Transverse colon (tissue), 4 donors: ENCODE measurements at regions not wholly inside any gene's neighbourhood (a gene's known extent, or its start where the extent isn't known, plus 50 kb on each side); places are given as distances from the start of the nearest gene placed in this dataset.

ENCODE experiments used
- DNase-seq: peaks from one replicate; pipeline ENCODE4 v3.0.0-alpha.2; 2019
- H3K27ac ChIP-seq, 4 donors: fragments of 200-600 bp; sonication (generic); 2 replicates each; pipeline ENCODE4 v1.5.1; 2016 to 2018; ENCODE audit warnings: inconsistent platforms in 4 of 4
- H3K27me3 ChIP-seq: fragments of 200-600 bp; sonication (generic); 2 replicates; pipeline ENCODE4 v1.5.1; 2017; ENCODE audit warnings: inconsistent platforms
- H3K36me3 ChIP-seq, 4 donors: fragments of 200-600 bp; sonication (generic); 2 replicates each; pipeline ENCODE4 v1.5.1; 2017 to 2019; ENCODE audit warnings: inconsistent platforms in 4 of 4
- H3K4me1 ChIP-seq, 4 donors: fragments of 200-600 bp; sonication (generic); 2 replicates each; pipeline ENCODE4 v1.5.1; 2017 to 2020; ENCODE audit warnings: inconsistent platforms in 4 of 4
- H3K4me3 ChIP-seq, 4 donors: fragments of 200-600 bp; sonication (generic); 1 replicate in 1 of 4; 2 replicates in 3 of 4; pipeline versions ENCODE4 v1.5.1 to v1.6.1; 2017 to 2019; ENCODE audit warnings: inconsistent platforms in 4 of 4
- H3K9me3 ChIP-seq, 2 donors: fragments of 200-600 bp; sonication (generic); 2 replicates each; pipeline ENCODE4 v1.5.1; 2017 to 2019; ENCODE audit warnings: inconsistent platforms in 2 of 2
- EP300 ChIP-seq: sonication (generic); formaldehyde crosslinking; IDR thresholded peaks from one replicate; pipeline ENCODE4 v1.6.1; 2017; ENCODE audit warnings: antibody characterized with exemption, low read depth
- POLR2A ChIP-seq: fragments of 450-650 bp; IDR thresholded peaks from one replicate; pipeline ENCODE4 v1.6.1; 2016; ENCODE audit warnings: antibody characterized with exemption, mild to moderate bottlenecking, moderate library complexity
- POLR2AphosphoS5 ChIP-seq, 3 donors: sonication (generic); formaldehyde crosslinking; IDR thresholded peaks; one replicate each; pipeline ENCODE4 v1.6.1; 2016; ENCODE audit warnings: antibody characterized with exemption in 3 of 3
- WGBS, 2 donors: methylation state at CpG; one replicate each; pipeline ENCODE4 v1.1.5; 2018; ENCODE audit warnings: low coverage in 1 of 2; 5-methylcytosine and 5-hydroxymethylcytosine counted together
- in situ Hi-C, 4 donors: fragments of 200-750 bp; cut with MboI; loops; one replicate each; pipeline versions ENCODE4 v1.15.0 to v1.15.1; 2017; ENCODE audit warnings: low sequenced_read_pairs in 3 of 4, low pct_ligation_motif_present in 1 of 4, low pct_unique_long_range_greater_than_20kb in 1 of 4
- intact Hi-C: fragments of 100-400 bp; cut with DNase I; formaldehyde crosslinking; loops from one replicate; pipeline ENCODE4 v1.15.1; 2023; ENCODE audit warnings: low total_unique reads
- TF ChIP-seq, protein P1 (sequence below), 5 experiments: fragments of 200-600 bp in 3 of 5; fragments of 450-650 bp in 2 of 5; sonication (generic) in 3 of 5; IDR thresholded peaks; 1 replicate in 2 of 5; 2 replicates in 3 of 5; pipeline ENCODE4 v1.5.1; 2016 to 2017; ENCODE audit warnings: antibody characterized with exemption in 5 of 5, inconsistent platforms in 3 of 5, mild to moderate bottlenecking in 2 of 5, moderate library complexity in 1 of 5

DNA sequence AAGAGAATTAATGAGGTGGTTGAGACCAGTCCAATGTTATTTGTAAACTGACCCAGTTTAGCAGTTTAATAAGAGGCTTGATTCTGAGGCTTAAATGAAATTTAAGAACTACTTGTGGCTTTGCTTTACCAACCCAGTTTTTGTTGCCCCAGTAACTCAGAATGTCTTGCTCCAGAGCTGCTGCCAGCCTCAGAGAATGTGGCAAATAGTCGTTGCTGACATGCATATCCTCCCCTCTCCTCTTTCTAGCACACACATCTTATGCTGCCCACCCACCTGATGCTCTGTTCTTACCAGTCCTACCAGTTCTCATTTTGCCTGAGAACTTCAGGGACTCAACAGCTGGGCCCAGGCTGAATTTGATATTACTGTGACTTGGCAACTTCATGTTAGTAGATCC is 92.4 kb upstream of the TSC22D2 start:
- H3K9me3 ChIP-seq: no peaks in the 10 kb centered on the region
- TF ChIP-seq, protein P1, sequence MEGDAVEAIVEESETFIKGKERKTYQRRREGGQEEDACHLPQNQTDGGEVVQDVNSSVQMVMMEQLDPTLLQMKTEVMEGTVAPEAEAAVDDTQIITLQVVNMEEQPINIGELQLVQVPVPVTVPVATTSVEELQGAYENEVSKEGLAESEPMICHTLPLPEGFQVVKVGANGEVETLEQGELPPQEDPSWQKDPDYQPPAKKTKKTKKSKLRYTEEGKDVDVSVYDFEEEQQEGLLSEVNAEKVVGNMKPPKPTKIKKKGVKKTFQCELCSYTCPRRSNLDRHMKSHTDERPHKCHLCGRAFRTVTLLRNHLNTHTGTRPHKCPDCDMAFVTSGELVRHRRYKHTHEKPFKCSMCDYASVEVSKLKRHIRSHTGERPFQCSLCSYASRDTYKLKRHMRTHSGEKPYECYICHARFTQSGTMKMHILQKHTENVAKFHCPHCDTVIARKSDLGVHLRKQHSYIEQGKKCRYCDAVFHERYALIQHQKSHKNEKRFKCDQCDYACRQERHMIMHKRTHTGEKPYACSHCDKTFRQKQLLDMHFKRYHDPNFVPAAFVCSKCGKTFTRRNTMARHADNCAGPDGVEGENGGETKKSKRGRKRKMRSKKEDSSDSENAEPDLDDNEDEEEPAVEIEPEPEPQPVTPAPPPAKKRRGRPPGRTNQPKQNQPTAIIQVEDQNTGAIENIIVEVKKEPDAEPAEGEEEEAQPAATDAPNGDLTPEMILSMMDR (IDR thresholded peaks at IDR 0.05): no peak
- TF ChIP-seq EP300 (no peak), POLR2A (no peak), POLR2AphosphoS5 (IDR thresholded peaks at IDR 0.05) (no peak)
- no peaks in the 10 kb centered on the region for H3K36me3 ChIP-seq
- 59% methylated on average over 1 of the region's 1 CpG; no CpG with 5 or more reads in 1 of the 2 donors for WGBS, 2 donors
- in situ Hi-C loops: no loop called here
- H3K4me3 ChIP-seq: no peak overlapping the region
- intact Hi-C loops: no loop called here
- DNase-seq: no peak
- H3K27ac ChIP-seq: no peak overlapping the region
- H3K27me3 ChIP-seq: no peaks in the 10 kb centered on the region
- H3K4me1 ChIP-seq: peaks cover 0 to 14% (median 5%) of the 10 kb centered on the region in 4 donors

DNA sequence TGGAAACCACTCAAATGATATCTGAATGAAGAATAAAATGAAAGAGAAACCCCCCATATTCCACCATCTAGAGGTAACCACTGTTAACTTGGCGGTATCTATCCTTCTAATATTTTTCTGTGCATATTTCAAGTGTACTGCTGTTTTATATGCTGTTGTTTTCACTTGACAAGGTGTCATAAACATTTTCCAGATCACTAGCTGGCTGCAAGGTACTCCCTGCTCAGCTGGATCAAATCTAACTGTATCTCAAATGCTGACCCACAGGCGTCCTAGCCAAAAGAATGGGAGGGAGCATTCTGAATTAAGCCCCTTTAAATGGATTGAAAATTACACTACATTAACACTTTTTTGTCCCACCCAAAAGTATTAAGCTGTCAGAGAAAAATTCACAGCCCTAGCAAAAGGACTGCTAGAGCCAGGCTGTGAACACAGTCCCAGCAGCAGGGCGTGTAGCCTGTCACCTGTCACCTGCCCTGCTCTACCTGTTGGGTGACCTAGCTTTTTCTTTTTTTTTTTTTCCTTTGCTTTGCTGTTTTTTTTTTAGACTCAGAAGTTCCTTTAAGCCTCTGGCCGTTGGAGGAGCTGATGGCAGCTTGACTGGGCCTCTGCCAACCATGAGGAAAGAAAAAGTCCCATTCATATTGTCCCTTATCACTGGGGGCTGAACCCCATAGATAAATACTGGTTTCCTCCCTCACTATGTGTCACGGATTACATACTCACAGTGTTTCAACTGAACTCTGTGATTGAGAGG is 93.7 kb upstream of the TSC22D2 start:
- in situ Hi-C loops: no loop called here
- peak; percentile 63 for DNase-seq
- Histone ChIP-seq H3K36me3 (no peaks in the 10 kb centered on the region), H3K9me3 (no peaks in the 10 kb centered on the region), H3K4me1 (peaks cover 0 to 14% (median 5%) of the 10 kb centered on the region in 4 donors), H3K27ac (peak overlapping the region; percentile 51 to 72 (median 55)), H3K4me3 (no peak overlapping the region), H3K27me3 (no peaks in the 10 kb centered on the region)
- WGBS, 2 donors: 33 to 38% methylated on average over 5 of the region's 5 CpGs
- intact Hi-C loops: no loop called here
- TF ChIP-seq POLR2AphosphoS5 (IDR thresholded peaks at IDR 0.05): peak in 2 of 3 donors; percentile 41 to 66
- TF ChIP-seq, protein P1 (IDR thresholded peaks at IDR 0.05): no peak

DNA sequence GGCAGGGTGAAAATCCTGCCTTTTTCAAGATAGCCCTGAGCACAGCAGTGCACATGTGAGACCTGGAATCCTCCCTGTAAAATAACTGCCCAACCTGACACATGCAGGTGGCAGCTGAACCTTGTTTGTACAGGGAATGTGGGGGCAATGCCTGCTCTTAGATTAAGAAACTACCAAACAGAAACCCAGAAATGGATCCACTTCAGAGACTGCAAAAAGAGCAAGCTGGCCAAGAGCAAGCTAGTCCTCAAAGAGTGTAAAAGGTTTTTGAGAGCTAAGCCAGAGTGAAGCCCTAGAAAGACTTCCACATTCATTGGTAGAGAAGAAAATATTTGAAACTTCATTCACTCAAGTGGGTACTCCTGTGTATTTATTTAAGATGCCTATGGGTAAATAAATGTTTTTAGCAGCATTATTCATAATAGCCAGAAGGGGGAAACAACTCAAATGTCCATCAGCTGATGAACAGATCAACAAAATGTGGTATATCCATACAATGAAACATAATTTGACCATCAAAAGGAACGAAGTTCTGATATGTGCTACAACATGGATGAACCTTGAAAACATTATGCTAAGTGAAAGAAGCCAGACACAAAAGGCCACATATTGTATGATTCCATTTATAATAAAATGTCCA is 96.0 kb upstream of the TSC22D2 start:
- H3K4me3 ChIP-seq: no peak overlapping the region
- intact Hi-C loops: no loop called here
- TF ChIP-seq, protein P1 (IDR thresholded peaks at IDR 0.05): peak in 1 of 5 experiments; percentile 8
- TF ChIP-seq EP300 (no peak), POLR2AphosphoS5 (IDR thresholded peaks at IDR 0.05) (no peak), POLR2A (no peak)
- H3K27ac ChIP-seq: no peak overlapping the region
- H3K36me3 ChIP-seq: no peaks in the 10 kb centered on the region
- no peak for DNase-seq
- 89 to 90% methylated on average over 1 of the region's 1 CpG for WGBS, 2 donors
- in situ Hi-C loops: no loop called here
- H3K27me3 ChIP-seq: no peaks in the 10 kb centered on the region
- H3K4me1 ChIP-seq: peaks cover 3 to 32% (median 14%) of the 10 kb centered on the region in 4 donors
- H3K9me3 ChIP-seq: no peaks in the 10 kb centered on the region

DNA sequence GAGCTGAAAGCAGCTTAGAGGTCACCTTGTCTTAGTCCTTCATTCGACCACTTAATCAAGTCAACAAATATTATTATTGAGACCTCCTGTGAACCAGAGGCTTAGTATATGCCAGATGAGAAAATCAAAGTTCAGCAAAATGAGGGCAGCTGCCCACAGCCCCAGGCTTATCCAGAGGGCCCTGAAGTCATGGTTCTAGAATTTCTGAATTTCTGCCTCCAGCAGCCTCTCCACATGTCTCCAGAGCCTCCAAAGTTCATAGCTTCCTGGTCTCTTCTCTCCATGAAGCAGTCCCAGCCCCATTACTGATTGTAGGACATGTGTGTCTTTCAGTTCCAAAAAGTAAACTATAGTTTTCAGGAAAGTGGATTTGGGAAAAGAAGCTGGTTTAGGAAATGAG is 96.9 kb upstream of the TSC22D2 start:
- in situ Hi-C loops: no loop called here
- no peaks in the 10 kb centered on the region for H3K36me3 ChIP-seq
- no peak for TF ChIP-seq EP300
- TF ChIP-seq POLR2A: no peak
- TF ChIP-seq, protein P1 (IDR thresholded peaks at IDR 0.05): no peak
- TF ChIP-seq POLR2AphosphoS5 (IDR thresholded peaks at IDR 0.05): no peak
- H3K9me3 ChIP-seq: no peaks in the 10 kb centered on the region
- no peak overlapping the region for H3K27ac ChIP-seq
- no peaks in the 10 kb centered on the region for H3K27me3 ChIP-seq
- no peak overlapping the region for H3K4me3 ChIP-seq
- intact Hi-C loops: no loop called here
- DNase-seq: no peak
- H3K4me1 ChIP-seq: peaks cover 3 to 34% (median 14%) of the 10 kb centered on the region in 4 donors
- 82 to 88% methylated on average over 1 of the region's 1 CpG for WGBS, 2 donors
